Neural cell (in vitro differentiated cells): ENCODE measurements at regions not wholly inside any gene's neighbourhood (a gene's known extent, or its start where the extent isn't known, plus 50 kb on each side); places are given as distances from the start of the nearest gene placed in this dataset.

Experiments used
- CTCF ChIP-seq: fragments of 450-650 bp; IDR thresholded peaks from 2 replicates; pipeline ENCODE4 v1.5.1; 2014; ENCODE audit warnings: antibody characterized with exemption, mild to moderate bottlenecking, moderate library complexity; ENCODE audit not compliant: poor library complexity, severe bottlenecking
- EP300 ChIP-seq: fragments of 450-650 bp; conservative IDR thresholded peaks from 2 replicates; pipeline ENCODE4 v1.6.1; 2014; ENCODE audit warnings: antibody characterized with exemption, mild to moderate bottlenecking, moderate library complexity; ENCODE audit not compliant: poor library complexity, severe bottlenecking
- MXI1 ChIP-seq: fragments of 450-650 bp; conservative IDR thresholded peaks from 2 replicates; pipeline ENCODE4 v1.6.1; 2014; ENCODE audit warnings: antibody characterized with exemption, mild to moderate bottlenecking; ENCODE audit not compliant: poor library complexity, severe bottlenecking
- SMC3 ChIP-seq: fragments of 450-650 bp; conservative IDR thresholded peaks from 2 replicates; pipeline ENCODE4 v1.6.1; 2014; ENCODE audit warnings: antibody characterized with exemption, mild to moderate bottlenecking, moderate library complexity; ENCODE audit not compliant: poor library complexity

DNA sequence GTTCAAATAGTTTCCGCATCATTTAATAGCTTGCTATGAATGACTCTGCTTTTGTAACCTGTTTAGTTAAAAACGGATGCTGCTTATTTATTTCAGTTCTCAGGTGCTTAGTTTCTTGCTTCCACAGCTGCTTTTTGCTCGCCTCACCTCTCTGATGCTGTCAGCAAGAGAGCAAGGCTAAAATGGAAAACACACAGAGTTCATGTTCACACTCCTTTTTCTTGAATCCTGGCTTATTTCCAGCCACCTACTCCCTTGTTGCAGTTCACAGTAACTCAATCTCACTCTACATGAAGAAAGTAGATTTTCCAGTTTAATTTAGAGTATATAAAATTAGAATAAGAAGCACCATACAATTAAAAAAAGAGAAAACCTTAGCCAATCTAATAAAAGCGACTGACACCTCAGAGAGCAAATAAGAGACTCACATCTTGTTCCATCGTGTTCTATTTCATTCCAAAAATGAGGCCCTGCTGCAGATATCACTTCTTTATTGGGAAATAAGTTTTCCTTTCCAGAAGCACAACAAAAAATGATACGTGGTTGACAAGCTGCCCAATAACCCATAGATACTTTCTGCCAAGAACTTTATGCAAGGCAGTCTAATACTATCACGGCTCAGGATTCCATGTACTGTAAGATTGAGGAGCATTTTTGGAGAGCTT, 326.1 kb upstream of the SLITRK1 start:
- no peak for TF ChIP-seq EP300
- no peak for TF ChIP-seq CTCF
- no peak for TF ChIP-seq MXI1
- TF ChIP-seq SMC3: no peak
